ENCODE measurements at regions not wholly inside any gene's neighbourhood (a gene's known extent, or its start where the extent isn't known, plus 50 kb on each side); places are given as distances from the start of the nearest gene placed in this dataset.

DNA sequence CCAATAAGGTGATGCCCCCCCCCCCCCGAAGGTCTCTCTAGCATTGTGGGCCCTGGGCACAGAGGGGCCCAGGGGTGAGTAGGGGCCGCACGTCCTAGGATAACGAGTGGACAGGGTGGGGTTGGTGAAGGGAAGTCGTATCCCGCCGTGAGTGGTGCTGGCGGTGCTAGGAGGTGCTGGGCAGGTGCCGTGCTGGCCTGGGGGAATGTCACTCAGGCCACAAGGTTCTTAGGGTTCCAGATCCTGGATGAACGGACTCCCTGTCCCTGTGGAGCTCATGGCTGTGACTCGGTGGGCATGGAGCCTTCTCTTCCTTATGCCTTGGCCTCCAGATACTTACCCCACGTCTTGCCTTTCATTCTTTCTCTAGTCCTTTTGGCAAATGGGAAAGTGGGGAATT, 157.4 kb upstream of the SOX1 start:
- no peak for DNase-seq (ENCODE audit: low spot score)
- FAIRE-seq: no peak

DNA sequence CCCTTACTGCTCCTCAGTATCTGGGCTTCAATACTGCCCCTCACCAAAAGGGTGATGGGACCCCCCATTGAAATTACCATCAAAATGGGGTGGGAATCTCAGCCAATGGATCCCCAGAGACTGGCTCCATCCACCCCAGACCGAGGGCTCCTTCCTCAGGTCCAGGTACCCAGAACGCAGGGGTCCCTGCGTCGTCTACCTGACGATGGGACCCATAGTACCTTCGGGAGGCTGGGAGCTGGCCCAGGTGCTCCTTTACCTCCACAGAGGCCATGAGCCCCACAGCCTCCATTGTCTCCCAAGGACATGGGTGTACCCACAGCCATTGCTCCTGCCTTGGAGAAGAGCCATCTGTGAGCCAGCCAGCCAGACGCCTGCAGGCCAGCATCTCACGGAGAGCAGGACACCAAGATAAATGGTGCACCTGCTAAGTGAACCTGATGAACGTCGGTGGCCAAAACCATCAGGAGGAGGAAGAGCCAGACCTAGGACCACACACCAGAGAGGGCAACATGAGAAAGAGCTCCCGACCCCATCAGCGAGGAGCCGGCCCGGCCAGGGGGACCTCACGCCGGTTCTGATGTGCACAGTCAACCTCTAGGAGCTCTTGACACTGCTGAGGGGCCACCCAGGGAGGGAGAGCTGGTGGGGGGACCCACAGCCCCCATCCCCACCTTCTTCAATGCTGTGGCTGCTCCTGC, 156.8 kb upstream of the SOX1 start:
- FAIRE-seq (no peak), DNase-seq (ENCODE audit: low spot score) (no peak)

DNA sequence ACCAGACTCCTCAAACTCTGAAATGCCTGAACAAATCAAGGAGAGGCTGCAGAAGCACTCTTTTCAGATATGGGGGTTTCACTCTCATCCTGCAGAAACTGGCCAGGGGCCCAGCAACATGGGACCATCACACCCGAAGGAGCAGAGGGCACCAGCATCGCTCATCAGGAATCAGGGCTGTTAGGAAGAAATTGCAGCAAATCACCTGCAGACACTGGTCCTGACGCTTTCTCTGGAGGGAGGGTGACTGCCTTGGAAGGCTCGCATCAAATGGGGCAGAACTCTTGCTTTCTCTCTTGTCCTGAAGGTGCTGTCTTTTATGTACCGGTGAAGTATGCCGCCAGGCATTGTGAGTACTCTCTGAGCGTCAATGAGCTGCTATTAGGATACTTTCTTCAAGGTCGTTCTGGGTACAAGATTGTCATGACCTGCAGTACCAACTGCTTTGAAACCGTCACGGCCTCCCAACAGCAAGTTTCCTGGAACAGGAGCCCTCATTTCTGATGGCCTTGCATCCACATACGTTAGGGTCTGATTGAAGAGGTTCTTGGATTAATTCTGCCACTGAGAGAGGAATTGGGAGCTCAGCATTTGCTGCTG, 155.7 kb upstream of the SOX1 start:
- DNase-seq (ENCODE audit: low spot score) (no peak), FAIRE-seq (no peak)

DNA sequence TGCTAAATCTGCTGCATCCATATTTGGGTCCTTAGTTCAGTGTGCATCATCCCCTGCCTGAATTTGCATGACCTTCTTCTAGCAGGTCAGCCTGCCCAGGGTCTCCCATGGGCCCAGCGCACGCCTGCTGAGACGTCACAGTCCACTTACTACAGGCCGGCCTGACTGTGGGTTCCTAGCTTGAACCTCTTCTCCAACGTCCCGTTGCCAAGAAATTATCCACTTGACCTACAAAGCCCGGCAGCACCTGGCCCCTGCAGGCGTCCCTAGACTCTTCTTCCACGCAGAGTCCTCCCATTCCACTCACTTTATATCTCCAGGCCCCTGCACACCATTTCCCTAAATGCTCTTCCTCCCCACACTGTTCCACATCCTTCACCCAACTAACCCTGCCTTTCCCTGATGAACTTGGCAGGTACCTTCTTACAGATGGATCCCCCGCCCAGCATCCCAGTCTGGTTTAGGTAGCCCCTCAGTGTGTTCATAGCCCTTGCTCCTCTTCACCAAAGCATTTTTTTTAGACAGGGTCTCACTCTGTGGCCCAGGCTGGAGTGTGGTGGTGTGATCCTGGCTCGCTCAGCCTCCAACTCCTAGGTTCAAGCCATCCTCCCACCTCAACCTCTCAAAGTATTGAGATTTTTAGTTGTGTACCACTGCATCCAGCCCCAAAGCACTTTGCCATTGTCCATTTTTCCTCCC, 155.0 kb upstream of the SOX1 start:
- FAIRE-seq (no peak), DNase-seq (ENCODE audit: low spot score) (no peak)

DNA sequence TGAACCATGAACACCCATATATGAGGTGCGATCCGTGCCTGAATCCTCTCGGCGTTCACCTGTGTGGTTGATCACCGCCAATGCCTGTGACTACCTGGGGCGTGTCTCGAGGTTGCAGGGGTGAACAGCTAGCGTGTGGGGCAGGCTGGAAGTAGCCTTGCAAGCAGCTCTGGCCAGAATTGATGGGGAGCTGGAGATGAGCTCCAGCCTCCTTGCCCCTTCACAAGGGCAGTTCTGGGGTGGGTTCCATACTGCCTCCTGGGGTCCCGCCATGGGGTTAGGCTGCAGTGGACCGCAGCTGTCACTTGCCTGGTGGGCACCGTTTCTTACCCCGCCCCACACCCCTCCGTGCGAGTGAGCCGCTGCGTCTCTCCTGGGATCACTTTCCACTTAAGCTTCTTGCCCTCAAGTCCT, 154.5 kb upstream of the SOX1 start:
- FAIRE-seq (no peak), DNase-seq (ENCODE audit: low spot score) (no peak)

DNA sequence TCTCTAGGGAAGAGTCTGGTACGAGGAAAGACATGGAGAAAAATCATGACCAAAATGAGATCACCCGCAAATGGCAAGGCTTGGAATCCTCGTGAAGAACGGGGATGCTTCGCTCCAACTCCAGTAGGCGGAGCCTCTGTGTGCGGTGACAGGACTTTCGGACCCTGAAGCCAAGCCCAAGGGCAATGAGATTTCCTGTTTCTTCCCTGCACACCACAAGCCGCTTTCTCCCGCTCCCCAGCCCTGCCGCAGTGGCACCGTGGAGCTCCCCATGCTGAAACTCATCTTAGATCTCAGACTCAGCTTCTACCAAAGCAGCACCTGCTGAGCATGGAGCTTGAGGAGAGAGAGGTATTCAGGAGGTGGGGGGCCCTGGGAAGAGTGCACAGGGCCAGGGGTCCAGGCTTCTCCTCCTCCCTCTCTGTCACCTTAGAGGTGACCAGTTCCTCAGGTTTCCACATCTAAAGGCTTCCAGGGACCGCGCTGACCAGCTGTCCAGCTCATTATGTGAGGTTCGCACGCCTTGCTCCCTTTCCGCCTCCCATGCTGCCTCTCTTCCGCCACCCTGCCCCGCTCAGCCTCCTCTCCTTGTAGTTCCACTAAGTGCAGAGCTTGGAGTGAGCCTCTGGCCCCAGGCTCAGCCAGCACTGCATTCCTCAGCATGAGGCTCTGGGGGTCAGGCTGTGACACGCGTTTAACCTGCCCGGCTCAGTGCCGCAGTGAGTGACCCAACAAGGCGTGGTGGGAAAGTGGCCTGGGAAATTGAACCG, 153.8 kb upstream of the SOX1 start:
- FAIRE-seq: no peak

DNA sequence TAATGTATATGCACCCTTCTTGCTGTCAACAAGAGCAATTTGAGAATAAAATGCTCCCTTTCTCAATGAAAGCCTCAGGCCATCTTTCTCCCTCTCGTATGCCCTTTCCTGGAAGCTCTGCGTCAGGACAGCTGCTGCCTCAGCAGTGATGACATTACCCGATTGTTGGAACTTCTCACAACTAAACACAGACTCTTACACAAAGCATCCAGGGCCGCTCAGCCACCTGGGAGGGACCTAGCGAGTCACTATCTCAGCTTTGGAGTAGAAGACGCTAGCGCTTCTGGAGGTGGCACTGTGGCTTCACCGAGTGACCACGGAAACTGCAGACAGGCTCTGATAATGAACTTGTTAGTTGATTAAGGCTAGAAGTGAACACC, 153.2 kb upstream of the SOX1 start:
- DNase-seq (ENCODE audit: low spot score): no peak

More for the DNA sequence above, 153.8 kb upstream of the SOX1 start:
- no peak for DNase-seq (ENCODE audit: low spot score)

DNA sequence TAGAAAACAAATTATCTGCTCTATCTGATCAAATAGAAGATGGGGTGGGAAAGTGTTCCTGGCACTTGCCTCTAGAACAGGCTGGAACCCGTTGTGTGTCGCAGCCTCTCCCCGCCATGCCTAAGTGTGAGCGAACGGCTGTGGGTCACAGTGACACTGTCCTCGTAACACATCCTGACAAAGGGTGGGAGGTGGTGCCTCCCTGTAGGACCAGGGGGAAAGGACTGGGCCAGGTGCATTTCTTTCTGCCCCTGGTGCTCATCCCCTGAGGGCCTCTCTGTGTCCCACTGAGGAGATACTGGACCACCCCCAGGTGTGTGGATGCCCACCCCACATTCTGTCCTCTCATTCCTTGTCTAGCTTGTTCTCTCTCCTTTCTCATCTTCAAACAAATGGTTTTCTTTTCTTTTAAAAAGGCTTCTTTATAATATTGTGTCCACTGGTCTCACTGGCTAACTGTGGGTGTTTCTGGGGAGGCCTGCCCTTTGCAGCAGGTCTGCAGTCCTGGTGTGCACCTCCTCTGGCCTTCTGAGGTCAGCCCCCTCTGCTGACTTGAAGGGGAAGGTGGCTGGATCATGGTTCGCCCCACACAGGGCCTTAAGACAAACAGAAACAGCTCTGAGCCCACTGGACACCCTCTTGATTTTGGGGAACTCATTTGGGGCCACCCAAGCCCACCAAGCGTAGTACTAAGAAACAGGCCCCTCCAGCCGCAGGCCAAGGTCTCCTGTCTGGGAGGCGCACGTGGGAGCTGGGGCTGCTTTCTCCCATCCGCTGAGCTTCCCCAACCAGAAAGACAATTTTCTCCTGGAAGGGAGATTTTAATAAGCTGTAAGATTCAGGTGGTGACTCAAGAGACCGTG, 152.5 kb upstream of the SOX1 start:
- DNase-seq (ENCODE audit: low spot score) (no peak), FAIRE-seq (no peak)

More for the DNA sequence above, 153.2 kb upstream of the SOX1 start:
- FAIRE-seq: no peak

DNA sequence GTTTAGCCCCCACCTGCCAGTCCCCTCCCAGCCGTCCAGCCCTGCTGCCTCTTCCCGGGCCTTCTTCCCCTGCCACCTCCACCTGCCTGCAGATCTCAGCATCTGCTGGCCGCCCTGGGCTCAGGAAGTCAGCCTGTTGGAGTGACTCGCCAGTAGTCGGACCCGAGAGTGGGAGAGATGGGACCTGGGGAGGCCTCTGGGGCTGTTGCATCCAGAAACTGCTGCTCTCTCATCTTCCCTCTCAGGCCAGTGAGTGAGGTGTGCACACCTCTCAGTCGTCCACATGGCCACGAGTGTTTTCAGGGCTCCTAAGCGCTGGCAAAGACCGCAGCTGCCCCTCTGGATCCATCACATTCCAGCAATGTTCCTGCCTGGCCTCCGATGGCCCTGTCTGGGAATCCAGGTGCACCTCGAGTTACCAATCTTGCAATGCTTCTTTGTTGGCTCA, 151.8 kb upstream of the SOX1 start:
- FAIRE-seq (no peak), DNase-seq (ENCODE audit: low spot score) (no peak)

DNA sequence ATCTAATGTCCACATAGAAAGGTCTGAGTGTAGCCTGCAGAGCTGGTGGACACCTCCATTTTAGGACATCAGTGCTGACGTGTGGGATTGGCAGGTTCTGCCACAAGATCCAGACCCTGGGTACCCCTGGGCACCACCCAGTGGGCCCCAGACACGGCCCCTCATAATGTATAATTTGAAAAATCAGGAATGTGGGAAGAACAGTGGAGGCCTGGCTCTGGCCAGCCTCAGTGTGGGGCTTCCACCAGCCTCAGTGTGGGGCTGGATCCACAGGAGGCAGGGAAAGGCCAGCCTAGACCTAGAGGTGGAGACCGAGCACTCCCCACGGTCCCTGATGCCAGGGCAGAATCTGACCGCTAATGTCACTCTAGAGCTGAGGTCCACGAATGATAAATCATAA, 150.7 kb upstream of the SOX1 start:
- FAIRE-seq (no peak), DNase-seq (ENCODE audit: low spot score) (no peak)

DNA sequence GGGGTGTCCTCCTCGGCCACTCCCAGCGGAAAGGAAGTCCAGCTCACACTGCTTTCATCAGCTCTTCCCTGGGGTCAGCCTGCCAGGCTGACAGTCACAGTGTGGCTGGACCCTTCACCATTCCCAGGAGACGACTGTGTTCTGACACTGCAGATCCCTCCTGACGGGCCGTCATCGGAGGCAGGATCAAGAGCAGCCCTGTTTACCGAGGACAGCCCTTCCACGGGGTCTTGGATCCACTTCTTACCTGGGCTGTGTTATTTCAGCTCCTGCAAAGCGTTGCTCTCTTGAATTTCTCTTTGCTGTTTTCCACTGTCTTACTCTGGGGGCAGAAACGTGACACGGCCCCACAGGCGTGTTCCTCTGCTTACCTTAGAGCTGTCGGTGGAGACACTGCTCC, 149.9 kb upstream of the SOX1 start:
- DNase-seq (ENCODE audit: low spot score) (no peak), FAIRE-seq (no peak)

DNA sequence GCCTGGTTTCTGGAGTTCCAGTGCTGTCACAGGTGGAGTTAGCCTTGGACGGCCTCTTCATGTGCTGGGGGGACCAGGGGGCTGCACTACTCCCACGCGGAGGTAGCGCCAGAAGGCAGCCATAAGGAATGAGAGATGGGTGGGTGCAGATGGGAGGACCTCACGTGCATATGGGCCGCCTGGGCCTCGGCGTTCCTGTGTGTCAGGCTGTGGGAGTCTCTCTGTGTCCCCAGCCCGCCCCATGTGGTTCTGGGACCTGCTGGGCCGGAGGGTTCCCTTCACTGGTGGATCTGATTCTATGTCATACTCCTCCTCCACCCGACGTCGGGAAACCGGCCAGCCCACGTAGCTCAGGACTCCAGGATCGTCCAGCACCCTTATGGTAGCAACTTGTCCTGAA, 149.0 kb upstream of the SOX1 start:
- FAIRE-seq: no peak
- DNase-seq (ENCODE audit: low spot score): no peak

DNA sequence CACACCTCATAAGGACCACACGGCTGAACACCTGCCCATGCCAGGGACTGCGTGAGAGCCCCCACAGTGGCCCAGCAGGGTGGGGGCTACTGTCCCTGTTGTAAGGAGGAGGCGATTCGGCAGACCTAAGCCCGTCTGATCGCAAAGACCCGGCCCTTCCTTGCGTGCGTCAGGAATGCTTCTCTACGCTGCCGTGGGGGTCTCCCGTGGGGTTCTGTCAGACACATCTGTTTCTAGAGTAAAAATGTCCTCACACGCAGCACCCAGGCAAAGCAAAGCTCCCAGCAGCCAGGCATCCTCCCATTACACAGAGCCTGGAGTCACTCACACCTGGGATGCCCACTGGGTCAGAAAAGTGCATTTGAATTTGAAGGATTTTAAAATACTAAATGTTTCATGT, 147.7 kb upstream of the SOX1 start:
- DNase-seq (ENCODE audit: low spot score) (no peak), FAIRE-seq (no peak)

DNA sequence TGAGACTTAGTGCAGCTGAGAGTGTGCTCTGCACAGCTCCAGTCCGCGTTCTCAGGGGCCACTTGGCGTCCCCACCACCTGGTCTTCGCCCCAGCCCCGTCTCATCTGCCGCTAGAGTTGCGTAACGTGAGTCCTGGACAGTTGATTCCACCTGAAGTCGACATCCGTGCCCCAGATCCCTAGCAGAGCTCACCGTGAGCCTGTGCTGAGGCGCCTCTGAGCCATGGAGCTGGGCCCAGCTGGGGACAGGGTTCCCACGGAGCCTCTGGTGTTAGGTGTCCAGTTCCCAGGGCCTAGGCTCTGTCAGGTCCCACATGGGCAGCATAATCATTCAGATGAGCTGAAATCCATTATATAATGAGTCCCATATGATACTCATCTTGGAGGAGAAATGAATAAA, 147.1 kb upstream of the SOX1 start:
- no peak for DNase-seq (ENCODE audit: low spot score)
- FAIRE-seq: no peak

DNA sequence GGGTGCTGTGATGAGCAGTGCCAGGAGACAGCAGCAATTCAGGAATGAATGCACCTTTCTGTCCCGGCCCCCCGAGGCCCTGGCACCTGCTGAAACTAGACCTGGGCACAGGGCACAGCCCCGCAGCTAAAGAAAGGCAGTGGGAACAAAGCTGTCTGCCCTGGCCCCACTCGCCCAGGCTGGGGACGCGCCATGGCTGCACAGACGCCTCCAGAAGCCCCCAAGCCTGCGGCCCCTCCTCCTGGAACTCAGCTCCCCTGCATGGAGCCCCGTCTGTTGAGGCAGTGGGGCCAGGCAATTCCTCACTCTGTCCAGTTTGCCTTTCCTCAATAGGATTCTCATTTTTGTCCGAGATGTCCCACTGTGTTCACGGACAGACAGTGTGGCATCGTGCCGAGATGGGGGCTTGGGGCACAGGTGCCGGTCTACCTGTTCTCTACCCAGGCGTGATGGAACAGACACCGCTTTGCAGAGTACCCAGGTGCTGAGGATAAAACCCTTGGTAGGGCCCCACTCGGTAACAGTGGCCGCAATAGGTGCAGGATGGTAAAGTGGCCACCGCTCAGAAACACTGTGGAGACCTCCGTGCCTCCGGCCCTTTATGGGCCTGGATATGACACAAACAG, 146.5 kb upstream of the SOX1 start:
- DNase-seq (ENCODE audit: low spot score) (no peak), FAIRE-seq (no peak)

DNA sequence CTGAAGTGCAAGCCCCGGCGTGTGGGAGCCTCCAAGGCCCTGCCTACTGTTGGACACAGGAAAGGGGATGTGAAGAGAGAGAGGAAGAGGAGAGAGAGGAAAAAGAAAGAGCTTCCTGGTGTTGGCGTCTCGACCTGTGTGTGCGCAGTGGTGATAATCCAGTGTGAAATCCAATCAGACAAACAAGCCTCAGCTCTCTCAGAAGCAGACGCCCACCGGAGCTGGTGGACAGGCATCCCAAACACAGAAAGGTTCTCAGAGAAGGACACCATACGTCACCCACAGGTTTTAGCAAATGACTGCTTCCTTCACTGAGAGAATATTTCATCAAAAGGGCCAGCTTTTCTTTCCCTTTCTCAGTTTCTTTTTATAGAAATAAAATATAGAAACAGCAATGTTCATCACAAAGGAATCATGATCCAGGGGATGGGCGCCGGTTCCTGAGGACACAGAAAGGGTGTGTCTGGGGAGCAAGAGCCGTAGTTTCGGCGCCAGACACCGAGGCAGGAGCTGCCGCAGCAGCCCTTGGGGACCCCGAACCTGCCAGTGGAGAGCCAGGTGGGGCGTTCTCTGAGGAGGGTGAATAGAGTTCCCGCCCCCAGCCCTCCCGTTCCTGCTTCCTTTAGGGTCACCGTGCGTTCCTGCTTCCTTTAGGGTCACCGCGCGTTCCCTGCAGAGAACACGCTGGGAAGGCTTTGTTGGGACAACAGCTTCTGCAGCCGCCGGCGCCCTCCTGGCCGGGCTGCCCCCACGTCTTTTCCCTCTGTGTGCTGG, 145.8 kb upstream of the SOX1 start:
- FAIRE-seq (no peak), DNase-seq (ENCODE audit: low spot score) (no peak)

DNA sequence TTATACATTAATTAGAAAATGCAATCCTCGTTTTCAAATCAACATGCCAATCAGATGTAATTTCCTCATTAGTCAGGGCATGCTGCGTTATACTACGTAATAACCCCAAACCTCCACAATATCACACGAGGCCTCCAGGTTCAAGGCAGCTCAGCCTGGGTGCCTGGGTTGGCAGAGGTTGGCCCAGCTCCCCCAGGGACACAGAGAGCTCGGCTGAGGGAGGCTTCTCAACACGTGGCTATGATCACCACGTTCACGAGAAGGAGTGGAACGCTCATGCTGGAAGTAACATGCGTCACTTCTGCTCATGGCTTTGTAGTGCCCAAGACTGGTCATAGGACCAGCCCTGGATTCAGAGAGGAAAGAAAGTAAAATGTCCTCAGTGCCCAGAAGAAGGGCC, 144.9 kb upstream of the SOX1 start:
- no peak for DNase-seq (ENCODE audit: low spot score)
- FAIRE-seq: no peak

DNA sequence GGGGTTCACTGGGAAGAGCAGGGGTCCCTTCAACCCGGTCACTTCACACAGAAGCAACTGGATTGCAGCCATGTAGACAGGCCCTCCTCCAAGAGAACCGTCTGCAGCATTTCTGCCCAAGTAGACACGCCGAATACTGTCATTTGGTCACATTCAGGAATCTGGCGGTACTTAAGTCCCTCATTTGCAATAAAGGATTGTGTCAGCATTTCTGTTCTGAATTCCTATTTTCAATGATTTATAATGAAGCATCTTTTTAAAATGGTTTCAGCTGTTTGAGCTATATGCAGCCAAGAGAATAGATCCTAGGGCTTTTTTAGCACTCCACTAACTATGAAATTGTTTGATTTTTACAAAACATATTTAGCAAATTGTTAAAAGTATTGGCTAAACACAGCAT, 143.5 kb upstream of the SOX1 start:
- DNase-seq (ENCODE audit: low spot score): no peak
- no peak for FAIRE-seq

DNA sequence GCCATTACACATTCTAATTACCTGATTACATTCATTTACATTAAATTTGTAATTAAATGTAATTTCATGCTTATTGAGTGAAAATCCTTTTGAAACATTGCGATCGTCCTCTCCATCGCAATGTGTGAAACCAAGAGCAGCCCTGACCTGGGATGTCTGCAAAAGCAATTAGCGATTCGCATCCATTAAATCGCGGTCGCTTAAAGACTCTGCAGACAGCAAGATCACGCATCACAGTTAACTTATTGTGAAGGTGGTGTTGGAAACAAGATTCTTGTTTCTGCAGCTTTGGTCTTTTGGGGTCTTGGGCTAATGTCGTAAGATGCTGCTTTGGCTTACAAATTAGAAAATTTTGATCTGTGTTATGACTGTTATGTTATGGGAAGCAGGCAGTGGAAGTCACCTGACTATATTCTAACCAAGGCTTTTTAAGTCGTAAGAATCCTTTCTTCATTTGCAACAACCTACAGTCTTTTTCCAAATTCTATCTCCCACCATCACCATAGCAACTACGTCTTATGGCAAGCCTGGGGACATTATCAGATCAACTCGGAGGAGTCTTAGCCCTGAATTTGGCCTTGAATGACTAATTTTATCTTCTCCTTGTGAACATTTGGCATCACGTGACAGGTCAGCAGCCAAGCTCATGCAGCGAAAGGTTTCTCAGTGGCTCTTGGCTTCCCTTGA, 142.8 kb upstream of the SOX1 start:
- DNase-seq (ENCODE audit: low spot score): no peak
- FAIRE-seq: no peak

All from RCC 7860 (cell line).